ENCODE measurements at regions not wholly inside any gene's neighbourhood (a gene's known extent, or its start where the extent isn't known, plus 50 kb on each side); places are given as distances from the start of the nearest gene placed in this dataset.

DNA sequence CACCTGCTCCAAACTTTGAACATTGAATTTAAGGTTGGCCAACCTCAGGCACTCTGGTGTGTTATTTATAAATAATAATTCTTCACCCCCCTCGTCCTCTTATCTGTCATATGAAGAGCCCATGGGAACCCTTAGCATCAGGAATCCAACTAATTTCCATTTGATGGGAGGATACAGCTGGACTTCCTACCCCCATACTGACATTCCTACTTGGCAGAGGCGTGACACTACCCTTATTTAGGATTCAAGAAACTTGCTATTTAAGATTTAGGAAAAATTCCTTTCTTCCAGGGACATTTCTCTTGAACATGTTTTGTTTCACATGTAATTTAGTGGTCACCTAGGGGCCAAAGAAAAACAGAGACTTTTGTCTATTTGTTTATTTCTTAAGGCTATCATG lies 171.9 kb upstream of the NRP1 start:
- DNase-seq (no peak), ATAC-seq (no peak)
- Histone ChIP-seq H3K9me3 (no peaks in the 10 kb centered on the region), H3K4me1 (ENCODE audit: low read depth) (no peaks in the 10 kb centered on the region), H3K4me3 (no peak overlapping the region), H3K36me3 (ENCODE audit: low read depth) (no peaks in the 10 kb centered on the region)
- intact Hi-C loops (cut with DNase I, micrococcal nuclease) = no loop called here
- TF ChIP-seq, protein P1, sequence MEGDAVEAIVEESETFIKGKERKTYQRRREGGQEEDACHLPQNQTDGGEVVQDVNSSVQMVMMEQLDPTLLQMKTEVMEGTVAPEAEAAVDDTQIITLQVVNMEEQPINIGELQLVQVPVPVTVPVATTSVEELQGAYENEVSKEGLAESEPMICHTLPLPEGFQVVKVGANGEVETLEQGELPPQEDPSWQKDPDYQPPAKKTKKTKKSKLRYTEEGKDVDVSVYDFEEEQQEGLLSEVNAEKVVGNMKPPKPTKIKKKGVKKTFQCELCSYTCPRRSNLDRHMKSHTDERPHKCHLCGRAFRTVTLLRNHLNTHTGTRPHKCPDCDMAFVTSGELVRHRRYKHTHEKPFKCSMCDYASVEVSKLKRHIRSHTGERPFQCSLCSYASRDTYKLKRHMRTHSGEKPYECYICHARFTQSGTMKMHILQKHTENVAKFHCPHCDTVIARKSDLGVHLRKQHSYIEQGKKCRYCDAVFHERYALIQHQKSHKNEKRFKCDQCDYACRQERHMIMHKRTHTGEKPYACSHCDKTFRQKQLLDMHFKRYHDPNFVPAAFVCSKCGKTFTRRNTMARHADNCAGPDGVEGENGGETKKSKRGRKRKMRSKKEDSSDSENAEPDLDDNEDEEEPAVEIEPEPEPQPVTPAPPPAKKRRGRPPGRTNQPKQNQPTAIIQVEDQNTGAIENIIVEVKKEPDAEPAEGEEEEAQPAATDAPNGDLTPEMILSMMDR (IDR thresholded peaks at IDR 0.05) = no peak

DNA sequence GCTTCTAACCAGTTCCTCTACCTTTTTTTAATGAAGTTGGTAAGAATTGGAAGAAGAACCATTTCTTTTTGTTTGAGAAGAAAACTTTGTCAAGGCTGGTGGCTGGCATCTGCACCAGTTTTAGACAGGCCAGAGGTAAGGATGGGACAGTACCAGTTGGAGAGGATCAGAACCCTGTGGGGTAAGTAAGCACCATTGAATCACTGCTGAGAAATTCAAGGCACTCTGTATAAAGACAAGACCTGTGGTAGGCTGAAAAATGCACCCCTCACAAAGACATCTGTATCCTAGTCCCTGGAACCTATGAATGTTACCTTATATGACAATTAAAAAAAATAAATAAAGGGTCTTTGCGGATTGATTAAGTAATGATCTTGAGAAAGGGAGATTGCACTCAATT lies 166.7 kb upstream of the NRP1 start:
- Histone ChIP-seq H3K4me1 (ENCODE audit: low read depth) (no peaks in the 10 kb centered on the region), H3K9me3 (no peaks in the 10 kb centered on the region), H3K36me3 (ENCODE audit: low read depth) (no peaks in the 10 kb centered on the region), H3K4me3 (no peak overlapping the region)
- ATAC-seq = no peak
- intact Hi-C loops (cut with DNase I, micrococcal nuclease) = no loop called here
- no peak for DNase-seq
- TF ChIP-seq, protein P1 (IDR thresholded peaks at IDR 0.05) = no peak

GRCh38 chr10:33498391-33498891 lies 164.0 kb upstream of the NRP1 start:
- intact Hi-C loops (cut with DNase I, micrococcal nuclease) = no loop called here
- Histone ChIP-seq H3K4me1 (ENCODE audit: low read depth) (no peaks in the 10 kb centered on the region), H3K4me3 (no peak overlapping the region), H3K36me3 (ENCODE audit: low read depth) (no peaks in the 10 kb centered on the region), H3K9me3 (no peaks in the 10 kb centered on the region)
- DNase-seq = no peak
- ATAC-seq = no peak
- TF ChIP-seq, protein P1 (IDR thresholded peaks at IDR 0.05) = no peak

DNA sequence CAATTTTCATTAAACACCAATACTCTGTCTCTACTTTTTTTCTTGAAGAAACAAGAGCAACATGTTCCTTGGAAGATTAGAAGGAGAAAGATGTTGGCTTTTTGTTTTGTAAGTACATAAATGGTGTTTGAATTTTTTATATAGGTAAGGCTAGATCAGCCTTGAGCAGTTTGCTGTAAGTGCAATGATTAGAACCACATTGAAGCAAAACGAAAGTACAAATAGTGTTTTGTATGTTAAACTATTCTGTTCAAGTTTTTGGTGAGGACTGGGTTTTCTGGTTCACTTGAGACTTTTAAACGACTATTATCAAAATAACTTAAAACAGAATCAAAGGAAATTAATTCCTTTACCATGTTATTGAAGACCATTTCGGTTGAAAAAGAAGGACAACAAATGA lies 162.9 kb upstream of the NRP1 start:
- Histone ChIP-seq H3K4me1 (ENCODE audit: low read depth) (no peaks in the 10 kb centered on the region), H3K36me3 (ENCODE audit: low read depth) (no peaks in the 10 kb centered on the region), H3K9me3 (no peaks in the 10 kb centered on the region), H3K4me3 (no peak overlapping the region)
- ATAC-seq (no peak), DNase-seq (no peak)
- intact Hi-C loops (cut with DNase I, micrococcal nuclease) = no loop called here
- TF ChIP-seq, protein P1 (IDR thresholded peaks at IDR 0.05) = no peak

DNA sequence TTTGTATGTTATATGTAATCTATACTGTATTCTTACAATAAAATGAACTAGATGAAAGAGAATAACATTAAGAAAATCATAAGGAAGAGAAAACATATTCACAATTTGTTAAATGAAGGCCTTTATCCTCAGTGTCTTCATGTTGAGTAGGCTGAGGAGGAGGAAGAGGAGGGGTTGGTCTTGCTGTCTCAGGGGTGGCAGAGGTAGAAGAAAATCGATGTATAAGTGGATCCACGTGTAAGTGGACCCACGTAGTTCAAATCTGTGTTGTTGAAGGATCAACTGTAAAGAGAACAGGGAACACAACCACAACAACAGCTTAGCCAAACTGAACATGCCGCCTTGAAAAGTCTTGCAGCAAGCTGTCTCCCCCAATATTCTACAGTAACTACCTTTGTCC lies 161.6 kb upstream of the NRP1 start:
- intact Hi-C loops (cut with DNase I, micrococcal nuclease) = no loop called here
- no peaks in the 10 kb centered on the region for H3K36me3 ChIP-seq (ENCODE audit: low read depth)
- ATAC-seq (no peak), DNase-seq (no peak)
- H3K9me3 ChIP-seq = no peaks in the 10 kb centered on the region
- H3K4me3 ChIP-seq = no peak overlapping the region
- H3K4me1 ChIP-seq (ENCODE audit: low read depth) = no peaks in the 10 kb centered on the region
- TF ChIP-seq, protein P1 (IDR thresholded peaks at IDR 0.05) = no peak

GRCh38 chr10:33494694-33495265 lies 160.3 kb upstream of the NRP1 start:
- H3K9me3 ChIP-seq = no peaks in the 10 kb centered on the region
- H3K4me3 ChIP-seq = no peak overlapping the region
- intact Hi-C loops (cut with DNase I, micrococcal nuclease) = no loop called here
- H3K36me3 ChIP-seq (ENCODE audit: low read depth) = no peaks in the 10 kb centered on the region
- no peaks in the 10 kb centered on the region for H3K4me1 ChIP-seq (ENCODE audit: low read depth)
- no peak for DNase-seq
- ATAC-seq = no peak
- TF ChIP-seq, protein P1 (IDR thresholded peaks at IDR 0.05) = no peak

Data from mucosa of descending colon (tissue), 3 donors.